ENCODE measurements at regions not wholly inside any gene's neighbourhood (a gene's known extent, or its start where the extent isn't known, plus 50 kb on each side); places are given as distances from the start of the nearest gene placed in this dataset.
"Not testable (repeated sequence)": the region's sequence is repeated elsewhere in the genome, so short reads cannot be mapped to it uniquely, and the experiment has no call there.

GRCh38 chr5:82603033-82603987, 325.2 kb upstream of the RPS23 start:
- intact Hi-C loops (cut with DNase I): no loop called here

DNA sequence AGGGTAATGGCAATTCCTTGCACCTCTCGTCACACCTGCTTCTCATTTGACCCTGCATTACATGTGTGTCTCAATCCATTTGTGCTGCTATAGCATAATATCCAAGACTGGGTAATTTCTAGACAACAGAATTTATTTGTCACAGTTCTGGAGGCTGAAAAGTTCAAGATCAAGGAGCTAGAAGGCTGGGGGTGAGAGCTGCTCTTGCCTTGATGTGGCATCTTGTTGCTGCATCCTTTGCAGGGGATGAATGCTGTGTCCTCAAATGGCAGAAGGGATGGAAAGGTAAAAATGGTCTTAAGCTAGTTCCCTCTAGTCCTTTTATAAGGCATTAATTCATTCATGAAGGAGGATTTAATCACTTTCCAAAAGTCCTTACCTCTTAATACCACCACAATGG, 323.7 kb upstream of the RPS23 start:
- intact Hi-C loops (cut with DNase I): no loop called here
- no peak for DNase-seq (ENCODE audit: low spot score)

More at GRCh38 chr5:82603033-82603987, 325.2 kb upstream of the RPS23 start:
- DNase-seq (ENCODE audit: low spot score): no peak

GRCh38 chr5:82601077-82601476, 322.9 kb upstream of the RPS23 start:
- intact Hi-C loops (cut with DNase I): no loop called here
- DNase-seq (ENCODE audit: low spot score): no peak

DNA sequence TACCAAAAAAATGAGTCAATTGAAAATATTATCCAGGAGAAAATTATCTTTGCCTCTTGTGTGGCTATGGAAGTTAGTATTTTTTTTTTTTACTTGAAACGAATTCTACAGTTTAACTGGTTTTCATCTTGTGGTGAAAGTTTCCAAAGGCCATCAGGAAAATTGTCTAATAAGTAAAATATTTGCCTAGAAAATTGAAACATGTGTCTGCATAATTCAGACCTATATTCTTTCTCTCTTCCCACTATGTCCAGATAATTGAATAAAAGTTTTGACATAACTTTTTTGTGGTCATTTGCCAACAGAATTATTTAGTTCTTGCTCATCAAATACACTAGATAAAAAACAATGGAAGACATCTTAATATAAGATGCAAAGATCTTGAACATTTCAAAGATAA, 321.5 kb upstream of the RPS23 start:
- intact Hi-C loops (cut with DNase I): no loop called here
- DNase-seq (ENCODE audit: low spot score): no peak

DNA sequence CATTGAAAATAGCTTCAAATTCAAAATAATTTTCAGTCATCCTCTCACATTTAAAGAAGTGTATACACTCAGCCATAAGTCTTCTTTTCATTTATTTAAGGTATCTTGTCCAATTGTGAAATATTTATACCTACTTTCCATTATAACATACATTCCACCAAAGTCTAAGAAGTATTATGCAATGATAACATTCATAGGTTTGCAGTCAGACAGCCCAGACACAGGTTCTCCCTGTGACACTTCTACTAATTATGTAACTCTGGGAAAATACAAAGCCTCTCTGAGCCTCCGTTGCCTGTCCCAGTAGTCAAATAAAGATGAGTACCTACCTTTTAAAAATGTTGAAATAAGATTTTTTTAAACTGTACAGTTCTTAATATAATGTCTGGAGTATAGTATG, 320.9 kb upstream of the RPS23 start:
- intact Hi-C loops (cut with DNase I): no loop called here
- DNase-seq (ENCODE audit: low spot score): no peak

GRCh38 chr5:82597437-82597836, 319.3 kb upstream of the RPS23 start:
- DNase-seq (ENCODE audit: low spot score): no peak
- intact Hi-C loops (cut with DNase I): no loop called here

DNA sequence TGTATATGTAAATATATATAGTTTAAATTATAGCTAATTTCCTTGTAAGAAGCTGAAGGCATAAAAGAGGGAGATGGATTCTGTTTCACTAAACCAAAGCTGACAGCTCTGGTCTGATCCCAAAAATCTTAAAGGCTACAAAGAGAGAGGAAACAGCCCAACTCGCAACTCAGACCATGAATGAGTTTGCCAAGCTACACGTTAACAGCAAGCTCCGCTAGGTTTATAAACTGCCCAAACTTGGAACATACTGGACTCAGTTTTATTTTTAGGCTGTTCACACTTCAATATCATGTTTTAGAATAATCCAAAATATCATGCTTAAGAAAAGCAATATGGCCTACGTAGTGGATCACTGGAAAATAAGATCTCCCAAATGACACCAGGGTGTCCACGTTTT, 318.3 kb upstream of the RPS23 start:
- intact Hi-C loops (cut with DNase I): no loop called here
- no peak for DNase-seq (ENCODE audit: low spot score)

- DNase-seq (ENCODE audit: low spot score): no peak
- intact Hi-C loops (cut with DNase I): no loop called here
Measured at GRCh38 chr5:82595113-82595512, 317.0 kb upstream of the RPS23 start.

- DNase-seq (ENCODE audit: low spot score): no peak
- intact Hi-C loops (cut with DNase I): no loop called here
Measured at GRCh38 chr5:82594097-82594496, 315.9 kb upstream of the RPS23 start.

DNA sequence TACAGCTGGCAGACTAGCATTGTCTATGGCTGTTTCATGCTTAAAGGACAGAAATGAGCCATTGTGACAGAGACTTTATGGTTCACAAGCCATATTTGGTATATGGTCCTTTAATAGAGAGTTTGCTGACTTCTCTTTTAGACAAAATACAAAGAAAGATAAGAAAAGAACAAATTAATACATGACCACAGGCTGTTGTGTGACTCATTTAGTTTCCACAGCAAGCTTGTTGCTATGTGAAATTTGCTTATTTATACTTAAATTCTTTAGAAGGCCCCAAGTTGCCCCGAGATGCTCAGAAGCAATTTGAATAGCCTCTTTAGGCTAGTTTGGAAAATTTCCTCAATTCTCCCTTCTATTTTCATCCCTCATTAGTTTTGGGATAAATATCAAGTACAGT, 315.3 kb upstream of the RPS23 start:
- intact Hi-C loops (cut with DNase I): no loop called here
- no peak for DNase-seq (ENCODE audit: low spot score)

GRCh38 chr5:82591021-82591515, 312.9 kb upstream of the RPS23 start:
- no peak for DNase-seq (ENCODE audit: low spot score)
- intact Hi-C loops (cut with DNase I): no loop called here

- intact Hi-C loops (cut with DNase I): no loop called here
- DNase-seq (ENCODE audit: low spot score): no peak
Measured at GRCh38 chr5:82590112-82590511, 312.0 kb upstream of the RPS23 start.

DNA sequence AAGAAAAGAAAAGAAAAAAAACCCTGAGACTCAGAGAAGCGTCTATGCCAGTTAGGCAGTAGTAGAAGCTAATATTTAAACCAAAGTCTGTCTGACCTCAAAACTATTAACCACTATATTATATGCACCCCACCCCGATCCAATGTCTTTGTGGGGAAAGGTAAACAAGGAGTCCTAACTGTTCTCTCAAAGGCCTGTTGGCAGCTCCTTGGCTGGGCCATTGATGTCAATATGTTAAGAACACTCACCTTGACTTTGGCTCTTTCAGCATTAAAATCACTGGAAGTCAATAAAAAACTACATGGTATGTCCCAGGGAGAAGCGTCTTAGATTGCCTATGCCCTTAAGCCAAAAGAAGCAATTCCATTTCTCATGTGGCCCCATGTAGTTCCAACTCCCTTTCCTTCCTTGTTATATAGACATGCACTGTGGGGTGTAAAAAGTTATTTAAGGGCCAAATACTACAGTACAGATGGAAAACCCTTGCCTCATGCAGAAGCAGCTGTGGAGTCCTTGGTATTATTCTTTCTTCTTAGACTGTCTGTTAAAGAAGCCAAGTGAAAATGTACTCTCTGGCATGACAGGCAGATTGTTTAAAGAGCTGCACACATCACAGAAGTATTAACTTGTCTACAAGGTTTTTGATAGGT, 308.6 kb upstream of the RPS23 start:
- no peak for DNase-seq (ENCODE audit: low spot score)
- intact Hi-C loops (cut with DNase I): no loop called here

DNA sequence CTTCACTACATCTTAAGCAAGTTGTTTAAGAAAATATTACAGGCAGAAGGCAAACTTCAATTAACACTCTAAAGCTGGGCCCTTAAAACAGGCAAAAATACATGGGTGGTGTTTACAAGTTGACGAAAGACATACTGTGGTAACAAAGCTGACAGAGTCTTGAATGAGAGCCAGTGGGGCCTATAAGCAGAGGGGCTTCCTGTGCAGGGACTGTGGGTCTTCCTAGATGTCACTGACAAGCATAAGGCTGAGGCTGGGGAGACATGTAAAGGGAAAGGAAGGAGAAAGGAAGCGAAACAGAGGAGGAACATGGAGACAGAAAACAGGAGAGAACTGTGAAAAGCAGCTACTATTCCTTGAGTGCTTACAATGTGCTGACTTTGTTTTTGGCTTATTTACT, 308.0 kb upstream of the RPS23 start:
- no peak for DNase-seq (ENCODE audit: low spot score)
- intact Hi-C loops (cut with DNase I): no loop called here

- DNase-seq (ENCODE audit: low spot score): no peak
- intact Hi-C loops (cut with DNase I): no loop called here
Measured at GRCh38 chr5:82584631-82585030, 306.5 kb upstream of the RPS23 start.

DNA sequence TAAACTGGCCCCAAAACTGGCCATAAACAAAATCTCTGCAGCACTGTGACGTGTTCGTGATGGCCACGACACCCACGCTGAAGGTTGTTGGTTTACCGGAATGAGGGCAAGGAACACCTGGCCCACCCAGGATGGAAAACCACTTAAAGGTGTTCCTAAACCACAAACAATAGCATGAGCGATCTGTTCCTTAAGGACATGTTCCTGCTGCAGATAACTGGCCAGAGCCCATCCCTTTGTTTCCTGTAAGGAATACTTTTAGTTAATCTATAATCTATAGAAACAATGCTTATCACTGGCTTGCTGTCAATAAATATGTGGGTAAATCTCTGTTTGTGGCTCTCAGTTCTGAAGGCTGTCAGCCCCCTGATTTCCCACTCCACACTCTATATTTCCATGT, 305.2 kb upstream of the RPS23 start:
- DNase-seq (ENCODE audit: low spot score); intact Hi-C loops (cut with DNase I): not testable (repeated sequence)

DNA sequence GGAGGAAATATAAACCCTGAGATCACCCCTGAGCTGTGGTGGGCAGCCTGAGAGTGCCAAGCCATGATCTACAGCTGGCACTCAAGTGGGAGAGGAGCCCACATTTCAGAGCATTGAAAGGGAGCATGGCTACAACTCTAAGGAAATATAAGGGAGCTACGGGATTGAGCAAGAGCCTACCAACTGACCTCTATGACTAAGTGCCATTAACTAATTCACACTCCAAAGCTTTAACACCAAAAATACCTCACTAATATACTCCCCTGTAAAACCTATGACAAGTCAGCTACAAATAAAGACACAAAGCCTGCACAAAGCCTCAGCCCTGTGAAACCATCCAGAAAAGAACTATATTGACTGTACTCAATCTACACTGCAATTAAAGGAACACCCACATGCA, 286.8 kb upstream of the RPS23 start:
- DNase-seq (ENCODE audit: low spot score): no peak
- intact Hi-C loops (cut with DNase I): no loop called here

GRCh38 chr5:82563745-82564144, 285.6 kb upstream of the RPS23 start:
- intact Hi-C loops (cut with DNase I): no loop called here
- no peak for DNase-seq (ENCODE audit: low spot score)

DNA sequence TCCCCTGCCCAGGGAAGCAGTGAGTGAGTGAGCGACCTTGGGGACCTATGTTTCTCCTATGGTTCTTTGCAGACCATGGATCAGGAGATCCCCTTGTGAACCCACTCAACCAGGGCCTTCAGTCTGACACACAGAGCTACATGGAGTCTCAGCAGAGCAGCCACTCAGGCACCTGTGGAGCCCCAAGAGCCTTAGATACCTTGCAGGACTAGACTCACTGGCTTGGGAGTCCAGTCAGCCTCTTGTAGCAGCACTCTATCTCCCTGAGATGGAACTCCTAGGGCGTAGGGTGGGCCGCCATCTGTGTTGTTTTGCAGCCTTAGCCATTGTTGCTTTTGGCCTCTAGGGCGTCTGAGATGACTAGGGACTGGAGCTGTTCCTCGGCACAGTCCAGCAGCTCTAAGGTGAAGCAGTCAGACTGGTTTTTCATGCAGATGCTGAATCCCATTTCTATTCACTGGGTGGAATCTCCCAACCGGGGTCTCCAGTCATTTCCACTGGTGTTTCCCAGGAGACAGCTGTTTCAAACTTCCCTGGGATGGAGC, 284.6 kb upstream of the RPS23 start:
- intact Hi-C loops (cut with DNase I): no loop called here
- DNase-seq (ENCODE audit: low spot score): no peak

DNA sequence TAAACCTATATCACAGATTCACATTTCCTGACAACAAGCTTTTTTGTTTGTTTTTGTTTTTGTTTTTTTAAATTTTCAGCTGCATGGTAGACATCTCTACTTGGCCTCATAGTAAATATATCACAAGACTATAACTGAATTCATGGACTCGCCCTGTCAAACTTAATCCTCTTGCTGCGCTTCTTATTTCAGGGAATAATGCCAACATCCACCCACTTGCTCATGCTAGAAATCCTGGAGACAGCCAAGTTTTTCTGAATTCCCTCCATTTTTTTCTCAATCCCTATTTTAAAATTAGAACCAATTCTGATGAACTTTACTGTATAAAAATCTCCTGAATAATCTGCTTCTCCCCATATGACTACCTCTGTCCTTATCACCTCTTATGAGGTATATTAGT, 283.6 kb upstream of the RPS23 start:
- intact Hi-C loops (cut with DNase I): no loop called here

DNA sequence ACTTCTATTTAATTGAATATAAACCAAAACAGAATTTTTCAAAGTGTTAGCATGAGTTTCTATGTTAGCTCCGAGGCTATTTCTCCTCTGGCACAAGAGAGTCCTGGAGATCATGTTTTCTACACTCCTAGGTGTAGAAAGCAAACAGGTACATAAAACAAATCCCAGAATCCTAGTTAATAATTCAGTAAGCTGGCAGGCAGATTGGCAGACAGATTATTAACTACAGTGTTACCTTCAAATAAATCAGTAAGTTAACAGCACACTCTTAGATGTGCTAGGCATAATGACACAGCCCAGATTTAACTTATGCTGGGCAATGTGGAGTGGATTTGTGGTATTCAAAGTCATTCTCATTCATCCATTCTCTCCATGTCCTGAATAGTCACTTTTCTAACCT, 282.8 kb upstream of the RPS23 start:
- intact Hi-C loops (cut with DNase I): no loop called here
- no peak for DNase-seq (ENCODE audit: low spot score)

More for the DNA sequence above, 283.6 kb upstream of the RPS23 start:
- no peak for DNase-seq (ENCODE audit: low spot score)
